Fibroblast of skin of scalp (primary cell): ENCODE measurements at regions not wholly inside any gene's neighbourhood (a gene's known extent, or its start where the extent isn't known, plus 50 kb on each side); places are given as distances from the start of the nearest gene placed in this dataset.
A peak's percentile ranks its signal among the peaks of the same experiment; 100 is the strongest.
"Not testable (repeated sequence)": the region's sequence is repeated elsewhere in the genome, so short reads cannot be mapped to it uniquely, and the experiment has no call there.

Experiments used
- DNase-seq: peaks from one replicate; pipeline ENCODE4 v3.0.0-alpha.2; 2013

- no peak for DNase-seq
These were observed 407.1 kb upstream of the FRG1 start for GRCh38 chr4:189533603-189534002.

DNA sequence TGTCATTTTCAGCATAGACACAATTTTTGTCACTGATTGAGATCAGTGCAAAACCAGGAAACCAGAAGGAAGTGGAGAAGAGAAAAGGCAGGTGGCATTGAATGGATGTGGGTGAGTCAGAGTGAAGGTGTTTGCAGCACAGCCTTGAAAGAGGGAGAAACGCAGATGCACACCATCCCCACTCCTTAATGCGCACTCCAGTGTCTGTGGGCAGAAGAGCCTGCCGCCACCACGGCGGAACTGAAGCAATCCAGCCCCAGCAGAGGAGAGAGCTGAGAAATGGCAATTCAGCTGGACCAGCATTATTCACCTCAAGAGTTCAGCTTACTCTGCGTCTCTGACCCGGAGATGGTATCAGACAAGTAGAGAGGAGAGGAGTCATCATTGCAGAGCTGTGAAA is 393.1 kb upstream of the FRG1 start:
- no peak for DNase-seq

GRCh38 chr4:189548484-189549125 is 392.1 kb upstream of the FRG1 start:
- DNase-seq: no peak

DNA sequence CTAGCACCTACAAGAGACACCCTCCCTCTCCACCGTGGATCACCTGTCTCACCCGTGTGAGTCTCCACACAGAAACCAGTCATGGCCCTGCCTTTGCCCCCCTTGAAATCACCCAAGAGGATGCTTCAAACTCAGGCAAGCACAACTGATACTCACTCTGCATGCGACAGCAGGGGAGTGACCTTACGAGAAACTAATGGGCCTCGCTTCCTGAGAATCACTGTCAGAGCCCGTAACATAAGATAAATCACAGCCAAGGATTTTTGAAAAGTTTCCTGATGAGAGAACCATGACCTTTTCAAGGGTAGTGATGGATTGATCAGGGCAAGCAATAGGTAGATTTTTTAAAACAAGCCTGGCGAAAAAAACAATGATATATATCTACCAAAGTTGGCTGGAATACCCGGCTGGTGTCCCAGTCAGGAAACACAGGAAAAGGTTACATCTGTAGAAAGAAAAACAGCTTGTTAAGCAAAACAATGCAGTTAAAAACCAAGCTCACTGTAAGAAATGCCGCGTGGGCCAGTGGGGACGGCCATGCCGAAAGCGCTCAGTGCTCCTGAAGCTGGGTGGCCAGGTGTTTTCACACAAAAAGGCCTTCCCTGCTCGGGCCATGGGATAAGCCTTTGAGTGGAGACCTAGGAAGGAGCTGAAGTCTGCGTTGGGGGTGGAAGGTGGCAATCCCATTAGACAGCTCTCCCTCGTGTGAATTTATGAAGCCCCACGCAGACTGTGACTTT is 388.6 kb upstream of the FRG1 start:
- DNase-seq: not testable (repeated sequence)

DNA sequence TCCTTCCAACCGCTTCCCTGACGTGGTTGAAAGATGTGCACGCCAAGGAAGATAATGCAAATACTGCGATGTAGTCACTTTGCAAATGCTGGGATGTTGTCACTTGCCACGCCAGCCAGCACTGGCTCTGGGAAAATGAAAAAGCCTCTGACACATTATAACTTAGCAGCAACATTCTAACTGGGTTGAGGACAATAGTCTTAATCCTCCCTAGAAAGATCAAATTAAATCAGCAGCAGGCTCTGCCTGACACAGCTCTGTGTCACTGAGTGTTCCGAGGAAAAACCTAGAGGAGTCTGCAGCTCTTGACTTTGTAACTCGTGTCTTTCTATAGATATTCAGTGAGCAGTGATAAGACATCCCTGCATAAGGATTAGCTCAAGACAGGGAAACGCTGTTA is 380.1 kb upstream of the FRG1 start:
- not testable (repeated sequence) for DNase-seq

DNA sequence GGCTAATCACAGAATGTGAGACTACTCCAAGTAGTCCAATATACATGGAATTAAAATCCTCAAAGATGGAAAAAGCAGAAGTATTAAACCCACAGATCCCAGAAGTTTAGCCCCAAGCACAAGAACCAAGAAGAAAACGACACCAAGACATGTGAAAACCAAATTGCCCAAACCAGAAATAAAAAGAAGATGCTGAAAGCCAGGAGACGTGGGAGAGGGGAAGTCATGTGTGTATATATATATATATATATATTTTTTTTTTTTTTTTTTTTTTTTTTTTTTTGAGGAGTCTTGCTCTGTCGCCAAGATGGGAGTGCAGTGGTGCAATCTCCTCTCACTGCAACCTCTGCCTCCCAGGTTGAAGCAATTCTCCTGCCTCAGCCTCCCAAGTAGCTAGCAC is 376.9 kb upstream of the FRG1 start:
- DNase-seq: not testable (repeated sequence)

DNA sequence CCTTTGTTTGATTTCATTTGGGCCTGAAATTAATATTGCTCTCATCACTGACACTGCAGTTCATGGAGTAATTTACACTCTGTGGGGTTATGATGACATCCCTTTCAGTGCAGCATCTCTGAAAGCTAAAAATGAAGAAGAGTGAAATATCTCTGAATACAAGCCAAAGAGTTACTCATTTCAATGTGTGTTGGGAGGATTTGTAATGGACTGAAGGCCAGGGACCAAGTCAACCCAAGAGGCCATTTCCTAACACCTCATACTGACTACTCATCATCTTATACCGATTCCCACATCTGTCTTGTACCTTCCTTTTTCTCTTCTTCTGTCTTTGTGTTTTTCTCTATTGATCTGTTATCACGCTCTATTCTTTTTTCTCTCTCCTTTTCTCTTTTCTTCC is 374.4 kb upstream of the FRG1 start:
- not testable (repeated sequence) for DNase-seq

DNA sequence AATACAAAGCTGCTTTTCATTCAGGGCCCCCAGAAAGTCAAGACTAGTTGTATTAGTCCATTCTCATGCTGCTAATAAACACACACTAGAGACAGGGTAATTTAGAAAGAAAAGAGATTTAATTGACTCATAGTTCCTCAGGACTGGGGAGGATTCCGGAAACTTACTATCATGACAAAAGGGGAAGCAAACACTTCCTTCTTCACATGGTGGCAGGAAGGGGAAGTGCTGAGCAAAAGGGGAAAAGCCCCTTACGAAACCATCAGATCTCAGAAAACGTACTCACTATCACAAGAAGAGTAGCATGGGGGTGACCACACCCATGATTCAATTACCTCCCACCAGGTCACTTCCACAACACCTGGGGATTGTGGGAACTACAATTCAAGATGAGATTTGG is 373.8 kb upstream of the FRG1 start:
- not testable (repeated sequence) for DNase-seq

GRCh38 chr4:189579645-189580044 is 361.0 kb upstream of the FRG1 start:
- DNase-seq: not testable (repeated sequence)

DNA sequence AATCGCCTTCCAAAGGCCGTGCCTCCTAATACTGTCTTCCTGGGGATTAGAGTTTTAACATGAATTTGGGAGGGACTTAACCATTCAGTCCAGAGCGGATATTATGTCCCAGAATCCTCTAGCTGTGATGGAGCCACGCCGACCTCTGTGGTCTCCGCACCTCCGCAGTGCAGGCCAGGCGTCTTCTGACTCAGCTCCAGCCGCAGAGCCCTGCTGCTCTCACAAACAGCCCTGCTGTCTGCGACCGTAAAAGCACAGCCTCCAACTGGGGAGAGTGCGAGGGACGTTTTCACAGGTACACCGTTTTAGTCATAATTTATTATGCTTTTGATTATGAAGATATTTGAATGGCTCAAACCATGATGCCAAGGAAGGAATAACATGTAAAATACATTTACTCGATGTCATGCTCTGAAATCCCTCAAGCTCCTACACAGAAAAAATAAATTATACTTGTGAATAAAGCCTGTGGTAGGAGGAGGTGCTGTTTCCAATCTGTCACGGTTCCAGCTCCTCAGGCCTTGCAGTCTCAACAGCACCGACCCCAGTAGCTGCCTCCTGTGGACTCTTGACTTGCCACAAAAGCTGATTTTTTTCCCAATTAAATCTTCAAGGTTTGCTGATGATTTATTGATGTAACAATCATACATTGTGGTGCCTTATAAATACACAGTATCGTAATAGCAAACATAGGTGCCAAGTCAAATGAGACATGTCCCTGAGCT is 353.6 kb upstream of the FRG1 start:
- DNase-seq: not testable (repeated sequence)

DNA sequence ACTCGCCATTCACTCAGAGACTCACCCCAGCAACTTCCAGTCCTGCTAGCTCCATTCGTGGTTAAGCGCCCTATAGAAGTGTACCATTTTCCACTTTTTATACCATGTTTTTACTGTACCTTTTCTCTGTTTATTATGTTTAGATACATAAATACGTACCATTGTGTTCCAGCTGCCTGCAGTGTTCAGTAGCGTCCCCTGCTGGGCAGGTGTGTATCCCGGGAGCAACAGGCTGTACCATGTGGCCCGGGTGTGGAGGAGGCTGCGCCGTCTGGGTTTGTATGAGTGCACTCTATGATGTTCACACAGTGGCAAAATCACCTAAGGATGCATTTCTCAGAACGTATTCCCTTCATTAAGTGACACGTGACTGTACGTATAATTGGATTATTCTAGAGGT is 351.5 kb upstream of the FRG1 start:
- not testable (repeated sequence) for DNase-seq

DNA sequence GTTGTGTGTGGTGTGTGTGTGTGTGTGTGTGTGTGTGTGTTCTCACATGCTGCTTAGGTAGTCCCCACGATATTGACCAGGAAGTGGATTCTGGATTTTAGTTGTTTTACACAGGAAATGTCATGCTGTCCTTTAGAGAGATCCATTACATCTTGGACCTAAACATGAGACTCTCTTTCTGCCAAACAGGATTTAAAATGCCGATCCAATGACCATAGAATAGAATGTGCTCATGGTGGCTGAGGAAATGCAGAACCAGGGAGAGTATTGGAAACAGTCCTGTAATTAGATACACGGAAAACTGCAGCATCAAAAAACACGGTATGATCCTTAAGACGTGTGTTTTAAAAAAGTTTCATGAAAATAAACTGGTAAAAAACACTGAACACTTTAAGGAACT is 347.8 kb upstream of the FRG1 start:
- no peak for DNase-seq

DNA sequence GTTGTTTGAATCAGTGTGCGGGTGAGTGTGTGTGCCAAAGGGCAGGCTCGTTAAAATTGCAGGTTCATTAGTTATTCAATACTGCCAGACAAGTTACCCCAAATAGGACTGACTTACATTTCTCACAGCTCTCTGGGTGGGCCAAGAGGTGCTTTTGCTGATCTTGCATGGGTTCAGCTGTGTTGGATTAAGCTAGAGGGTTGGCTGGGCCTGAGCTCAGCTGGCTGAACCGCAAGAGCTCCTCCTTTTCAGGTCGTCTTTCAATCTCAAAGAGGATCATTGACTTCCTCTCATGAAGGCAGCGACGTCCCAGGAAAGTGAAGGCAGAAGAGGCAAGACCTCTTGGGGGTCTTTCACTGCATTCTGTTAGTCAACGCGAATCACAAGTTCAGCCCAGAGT is 343.3 kb upstream of the FRG1 start:
- DNase-seq: no peak

DNA sequence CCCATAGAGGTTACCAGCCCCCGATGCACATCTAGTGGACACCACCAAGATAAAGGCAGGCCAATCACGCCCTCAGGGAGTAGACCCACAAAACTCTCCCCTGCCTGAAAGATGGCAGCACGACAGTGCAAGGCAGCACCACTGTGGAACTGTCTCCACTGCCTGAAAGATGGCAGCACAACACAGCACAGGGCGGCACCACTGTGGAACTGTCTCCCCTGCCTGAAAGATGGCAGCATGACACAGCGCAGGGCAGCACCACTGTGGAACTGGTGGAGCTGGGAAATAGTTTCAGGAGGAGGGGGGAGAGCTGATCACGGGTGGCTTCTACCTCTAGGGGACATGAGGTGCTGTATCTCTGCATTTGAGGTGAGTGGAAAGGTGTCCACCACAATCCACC is 340.4 kb upstream of the FRG1 start:
- no peak for DNase-seq

- peak; percentile 81 for DNase-seq
These were observed 339.8 kb upstream of the FRG1 start for GRCh38 chr4:189600718-189601435.

- DNase-seq: not testable (repeated sequence)
These were observed 337.8 kb upstream of the FRG1 start for GRCh38 chr4:189602827-189603226.

GRCh38 chr4:189610571-189610970 is 330.1 kb upstream of the FRG1 start:
- DNase-seq: not testable (repeated sequence)

DNA sequence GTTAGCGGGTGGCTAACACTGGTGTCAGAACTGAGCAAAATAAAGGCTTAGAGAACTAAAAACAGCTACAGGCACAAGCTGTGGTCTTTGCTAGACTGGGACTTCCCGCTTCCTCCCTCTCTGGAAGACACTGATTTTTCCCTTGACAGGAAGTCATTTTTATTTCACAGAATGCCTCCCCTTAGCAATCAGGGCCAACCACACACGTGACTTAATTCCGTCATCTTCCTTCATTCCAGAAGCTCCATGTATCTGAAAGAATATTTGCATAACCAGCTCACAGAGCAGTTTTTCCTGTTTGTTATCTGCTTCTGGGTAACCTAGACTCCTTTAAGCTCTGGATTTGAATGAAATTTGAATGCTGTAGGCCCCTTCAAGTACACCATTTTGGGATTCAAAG is 327.5 kb upstream of the FRG1 start:
- peak; percentile 3 for DNase-seq

DNA sequence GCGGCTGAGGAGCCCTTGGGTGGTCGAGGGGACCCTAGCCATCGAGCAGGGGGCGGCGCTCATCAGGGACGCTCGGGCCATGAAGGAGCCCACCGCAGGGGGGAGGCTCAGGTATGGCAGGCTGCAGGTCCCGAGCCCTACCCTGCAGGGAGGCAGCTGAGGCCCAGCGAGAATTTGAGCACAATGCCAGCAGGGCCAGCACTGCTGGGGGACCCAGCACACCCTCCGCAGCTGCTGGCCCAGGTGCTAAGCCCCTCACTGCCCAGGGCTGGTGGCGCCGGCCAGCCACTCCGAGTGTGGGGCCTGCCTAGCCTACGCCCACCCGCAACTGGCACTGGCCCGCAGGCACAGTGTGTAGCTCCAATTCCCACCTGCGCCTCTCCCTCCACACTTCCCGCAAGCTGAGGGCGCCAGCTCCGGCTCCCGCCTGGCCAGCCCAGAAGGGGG is 325.4 kb upstream of the FRG1 start:
- no peak for DNase-seq

- not testable (repeated sequence) for DNase-seq
These were observed 322.9 kb upstream of the FRG1 start for GRCh38 chr4:189617741-189618140.

- not testable (repeated sequence) for DNase-seq
These were observed 321.0 kb upstream of the FRG1 start for GRCh38 chr4:189619441-189620250.

- DNase-seq: not testable (repeated sequence)
These were observed 318.1 kb upstream of the FRG1 start for GRCh38 chr4:189622574-189622973.
